ENCODE measurements at regions not wholly inside any gene's neighbourhood (a gene's known extent, or its start where the extent isn't known, plus 50 kb on each side); places are given as distances from the start of the nearest gene placed in this dataset.

DNA sequence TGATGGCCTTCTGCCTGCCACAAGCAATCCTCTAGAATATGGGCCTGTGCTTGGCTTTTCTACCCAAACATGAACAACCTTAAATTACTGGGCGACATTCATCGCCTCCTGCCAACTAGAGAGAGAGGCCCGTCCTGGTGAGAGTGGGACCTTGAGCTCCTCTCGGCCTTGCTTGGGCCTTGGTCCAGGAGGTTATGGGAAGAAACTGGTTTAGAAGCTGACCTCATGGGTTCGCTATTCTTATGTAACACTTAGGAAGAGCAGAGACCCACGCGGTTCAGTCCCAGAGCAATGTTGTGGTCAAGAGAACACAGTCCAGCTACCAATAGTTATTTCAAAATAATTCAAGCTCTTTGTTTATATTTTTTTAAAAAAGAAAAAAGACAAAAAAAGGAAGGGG lies 176.3 kb upstream of the ZNF32 start:
- no peaks in the 10 kb centered on the region for H3K9me3 ChIP-seq
- WGBS, 2 donors (ENCODE audit: low coverage in 1 of 2), result 80% methylated on average over 7 of the region's 7 CpGs; no CpG with 5 or more reads in 1 of the 2 donors
- H3K27me3 ChIP-seq, result no peaks in the 10 kb centered on the region
- H3K4me1 ChIP-seq, result peaks cover 0 to 10% (median 0%) of the 10 kb centered on the region in 4 donors
- H3K4me3 ChIP-seq, result no peak overlapping the region
- peak; percentile 41 for DNase-seq
- in situ Hi-C loops (cut with MboI; ENCODE audit: low pct_ligation_motif_present in 1 of 4, low pct_unique_long_range_greater_than_20kb in 1 of 4, low sequenced_read_pairs in 3 of 4), result no loop called here
- H3K36me3 ChIP-seq, result no peaks in the 10 kb centered on the region
- peak overlapping the region; percentile 31 to 76 (median 68) for H3K27ac ChIP-seq
- TF ChIP-seq POLR2AphosphoS5 (IDR thresholded peaks at IDR 0.05) (peak in 2 of 3 donors; percentile 14 to 29), POLR2A (IDR thresholded peaks at IDR 0.05) (no peak)
- TF ChIP-seq, protein P1, sequence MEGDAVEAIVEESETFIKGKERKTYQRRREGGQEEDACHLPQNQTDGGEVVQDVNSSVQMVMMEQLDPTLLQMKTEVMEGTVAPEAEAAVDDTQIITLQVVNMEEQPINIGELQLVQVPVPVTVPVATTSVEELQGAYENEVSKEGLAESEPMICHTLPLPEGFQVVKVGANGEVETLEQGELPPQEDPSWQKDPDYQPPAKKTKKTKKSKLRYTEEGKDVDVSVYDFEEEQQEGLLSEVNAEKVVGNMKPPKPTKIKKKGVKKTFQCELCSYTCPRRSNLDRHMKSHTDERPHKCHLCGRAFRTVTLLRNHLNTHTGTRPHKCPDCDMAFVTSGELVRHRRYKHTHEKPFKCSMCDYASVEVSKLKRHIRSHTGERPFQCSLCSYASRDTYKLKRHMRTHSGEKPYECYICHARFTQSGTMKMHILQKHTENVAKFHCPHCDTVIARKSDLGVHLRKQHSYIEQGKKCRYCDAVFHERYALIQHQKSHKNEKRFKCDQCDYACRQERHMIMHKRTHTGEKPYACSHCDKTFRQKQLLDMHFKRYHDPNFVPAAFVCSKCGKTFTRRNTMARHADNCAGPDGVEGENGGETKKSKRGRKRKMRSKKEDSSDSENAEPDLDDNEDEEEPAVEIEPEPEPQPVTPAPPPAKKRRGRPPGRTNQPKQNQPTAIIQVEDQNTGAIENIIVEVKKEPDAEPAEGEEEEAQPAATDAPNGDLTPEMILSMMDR (IDR thresholded peaks at IDR 0.05), result no peak
- intact Hi-C loops (cut with DNase I; ENCODE audit: low total_unique reads), result no loop called here

DNA sequence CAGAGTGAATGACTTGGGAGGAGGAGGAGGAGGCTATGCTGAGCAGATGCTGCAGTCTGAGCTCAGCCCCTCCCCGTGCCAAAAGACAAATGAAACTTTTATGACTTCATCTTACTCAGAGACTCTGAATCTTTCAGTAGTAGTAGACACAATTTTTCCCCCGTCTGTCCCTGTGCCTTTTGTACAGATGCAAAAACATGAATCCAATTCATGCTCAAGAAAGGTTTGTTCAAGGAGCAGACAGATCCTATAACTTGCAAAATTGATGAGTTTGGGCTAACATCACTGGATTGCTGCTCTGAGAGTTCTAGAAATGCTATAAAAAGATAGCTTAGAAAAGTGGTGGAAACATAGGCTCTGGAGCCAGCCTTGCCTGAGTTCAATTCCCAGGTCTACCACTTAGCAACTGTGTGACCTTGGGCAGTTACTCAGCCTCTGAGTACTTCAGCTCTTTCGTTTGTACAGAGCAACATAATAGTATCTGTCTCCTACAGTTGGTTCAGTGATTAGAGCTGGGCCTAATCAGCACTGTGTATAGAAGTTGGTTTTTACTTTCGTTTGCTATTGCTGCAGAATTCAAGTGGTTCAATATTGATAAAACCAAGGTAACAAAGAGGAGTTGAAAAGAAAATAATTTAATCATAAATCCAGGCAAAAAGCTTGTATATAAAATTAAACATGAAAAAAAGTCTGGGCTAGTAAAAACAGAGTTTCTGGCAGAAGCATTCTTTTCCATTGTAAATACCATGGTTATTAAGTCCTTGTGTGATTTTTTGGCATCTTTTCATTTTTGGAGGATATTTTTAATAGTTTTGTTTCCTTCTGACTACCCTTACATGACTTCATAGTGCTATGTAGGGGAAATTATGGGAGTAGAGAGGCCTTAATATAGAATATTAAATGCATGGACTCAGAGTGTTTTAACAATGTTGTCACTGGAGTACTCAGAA lies 174.2 kb upstream of the ZNF32 start:
- Histone ChIP-seq H3K36me3 (no peaks in the 10 kb centered on the region), H3K9me3 (no peaks in the 10 kb centered on the region), H3K4me3 (no peak overlapping the region), H3K27ac (peak overlapping the region; percentile 21 to 67 (median 38)), H3K27me3 (no peaks in the 10 kb centered on the region), H3K4me1 (peaks cover 0 to 10% (median 0%) of the 10 kb centered on the region in 4 donors)
- TF ChIP-seq, protein P1 (IDR thresholded peaks at IDR 0.05), result no peak
- TF ChIP-seq POLR2A (IDR thresholded peaks at IDR 0.05) (no peak), EP300 (IDR thresholded peaks at IDR 0.05; ENCODE audit: low read depth) (no peak), POLR2AphosphoS5 (IDR thresholded peaks at IDR 0.05) (no peak)
- WGBS, 2 donors (ENCODE audit: low coverage in 1 of 2), result 40 to 46% methylated on average over 3 to 4 of the region's 4 CpGs
- in situ Hi-C loops (cut with MboI; ENCODE audit: low pct_ligation_motif_present in 1 of 4, low pct_unique_long_range_greater_than_20kb in 1 of 4, low sequenced_read_pairs in 3 of 4) (no loop called here), intact Hi-C loops (cut with DNase I; ENCODE audit: low total_unique reads) (no loop called here)
- DNase-seq, result no peak

DNA sequence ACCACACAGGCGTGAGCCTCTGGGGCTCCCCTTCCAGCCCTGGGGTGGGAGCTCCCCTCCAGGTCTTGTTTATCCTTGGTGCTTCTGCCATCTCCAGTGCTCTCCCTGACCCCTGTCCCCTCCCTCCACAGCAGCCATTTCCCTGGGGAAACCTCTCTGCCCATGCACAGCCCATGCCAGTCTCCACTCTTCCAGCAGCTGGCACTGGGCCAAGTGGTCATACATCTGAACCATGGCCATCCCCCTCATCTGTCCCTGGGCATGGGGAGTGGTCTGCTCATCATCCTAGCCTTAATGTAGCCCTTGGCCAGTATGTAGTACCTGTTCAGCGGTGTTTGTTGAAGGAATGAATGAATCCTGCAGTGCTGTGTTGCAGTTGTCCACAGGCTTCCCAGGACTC lies 172.4 kb upstream of the ZNF32 start:
- no peaks in the 10 kb centered on the region for H3K27me3 ChIP-seq
- DNase-seq, result no peak
- in situ Hi-C loops (cut with MboI; ENCODE audit: low pct_ligation_motif_present in 1 of 4, low pct_unique_long_range_greater_than_20kb in 1 of 4, low sequenced_read_pairs in 3 of 4), result no loop called here
- intact Hi-C loops (cut with DNase I; ENCODE audit: low total_unique reads), result no loop called here
- no peak for TF ChIP-seq EP300 (IDR thresholded peaks at IDR 0.05; ENCODE audit: low read depth)
- TF ChIP-seq, protein P1 (IDR thresholded peaks at IDR 0.05), result no peak
- TF ChIP-seq POLR2A (IDR thresholded peaks at IDR 0.05), result no peak
- TF ChIP-seq POLR2AphosphoS5 (IDR thresholded peaks at IDR 0.05), result no peak
- H3K4me3 ChIP-seq, result no peak overlapping the region
- H3K9me3 ChIP-seq, result no peaks in the 10 kb centered on the region
- 80 to 90% methylated on average over 1 to 2 of the region's 2 CpGs for WGBS, 2 donors (ENCODE audit: low coverage in 1 of 2)
- H3K27ac ChIP-seq, result no peak overlapping the region
- H3K4me1 ChIP-seq, result peaks cover 0 to 18% (median 7%) of the 10 kb centered on the region in 4 donors
- no peaks in the 10 kb centered on the region for H3K36me3 ChIP-seq

DNA sequence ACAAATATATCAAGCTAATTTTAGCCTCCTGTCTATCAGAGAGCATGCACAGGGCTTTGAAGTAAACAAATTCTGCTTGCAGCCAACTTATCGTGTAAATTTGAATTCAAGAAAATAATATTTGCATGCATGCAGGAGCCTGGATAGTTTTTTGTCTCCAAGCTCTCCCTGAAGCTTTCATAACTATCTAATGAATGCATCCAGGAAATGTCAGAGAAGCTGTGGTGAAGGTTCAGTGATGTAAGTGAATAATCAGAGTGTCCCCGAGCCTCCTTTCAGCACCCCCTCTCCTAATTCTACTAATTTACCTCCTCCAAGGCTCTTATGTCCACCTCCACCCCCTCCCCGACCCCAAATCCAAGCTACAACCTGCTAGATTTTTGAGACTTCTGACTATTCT lies 172.0 kb upstream of the ZNF32 start:
- Histone ChIP-seq H3K9me3 (no peaks in the 10 kb centered on the region), H3K27ac (no peak overlapping the region), H3K4me1 (peaks cover 0 to 21% (median 9%) of the 10 kb centered on the region in 4 donors), H3K4me3 (no peak overlapping the region), H3K36me3 (no peaks in the 10 kb centered on the region), H3K27me3 (no peaks in the 10 kb centered on the region)
- in situ Hi-C loops (cut with MboI; ENCODE audit: low pct_ligation_motif_present in 1 of 4, low pct_unique_long_range_greater_than_20kb in 1 of 4, low sequenced_read_pairs in 3 of 4) (no loop called here), intact Hi-C loops (cut with DNase I; ENCODE audit: low total_unique reads) (no loop called here)
- DNase-seq, result no peak
- TF ChIP-seq POLR2AphosphoS5 (IDR thresholded peaks at IDR 0.05), result no peak
- WGBS, 2 donors (ENCODE audit: low coverage in 1 of 2), result 64 to 83% methylated on average over 3 of the region's 3 CpGs

Measured in transverse colon (tissue), 4 donors.